ENCODE measurements at regions not wholly inside any gene's neighbourhood (a gene's known extent, or its start where the extent isn't known, plus 50 kb on each side); places are given as distances from the start of the nearest gene placed in this dataset.
A peak's percentile ranks its signal among the peaks of the same experiment; 100 is the strongest.

- no peak for TF ChIP-seq YY1 (IDR thresholded peaks at IDR 0.05; ENCODE audit: low read depth)
- no peak for TF ChIP-seq CEBPB (IDR thresholded peaks at IDR 0.05)
- TF ChIP-seq REST (IDR thresholded peaks at IDR 0.05; ENCODE audit: low read depth) = no peak
- peak; percentile 90 for TF ChIP-seq RAD21 (IDR thresholded peaks at IDR 0.05; ENCODE audit: low read depth)
- no peak for TF ChIP-seq USF1 (IDR thresholded peaks at IDR 0.05)
- TF ChIP-seq EP300 (IDR thresholded peaks at IDR 0.05; ENCODE audit: borderline replicate concordance) = peak; percentile 35; the same call in 1 of the 2 replicates
- no peak for TF ChIP-seq MAX (IDR thresholded peaks at IDR 0.05)
- TF ChIP-seq ZBTB7A (IDR thresholded peaks at IDR 0.05; ENCODE audit: low read depth) = no peak
- TF ChIP-seq CREB1 (IDR thresholded peaks at IDR 0.05; ENCODE audit: low read depth) = no peak
These were observed 69.0 kb upstream of the GRAMD2B start for GRCh38 chr5:126354012-126354857.
